Aorta (tissue), 5 donors: ENCODE measurements at regions not wholly inside any gene's neighbourhood (a gene's known extent, or its start where the extent isn't known, plus 50 kb on each side); places are given as distances from the start of the nearest gene placed in this dataset.
"Not testable (repeated sequence)": the region's sequence is repeated elsewhere in the genome, so short reads cannot be mapped to it uniquely, and the experiment has no call there.

Experiments
- ATAC-seq: fragments of 200-7000 bp; cut with Tn5 transposase; one replicate; pipeline ENCODE4 v1.9.1; 2022; ENCODE audit warnings: moderate library complexity; ENCODE audit not compliant: low FRiP score
- DNase-seq, 2 donors: peaks; one replicate each; pipeline ENCODE4 v3.0.0-alpha.2; 2020
- H3K27ac ChIP-seq, 2 donors: one replicate each; pipeline ENCODE4 v1.5.1; 2013; ENCODE audit warnings: low read length in 2 of 2, mild to moderate bottlenecking in 2 of 2, moderate library complexity in 2 of 2, control low read depth in 1 of 2, inconsistent platforms in 1 of 2, low read depth in 1 of 2
- H3K27me3 ChIP-seq, 2 donors: one replicate each; pipeline ENCODE4 v1.6.1; 2013; ENCODE audit warnings: control low read depth in 1 of 2, low read length in 1 of 2, mild to moderate bottlenecking in 1 of 2, moderate library complexity in 1 of 2; ENCODE audit not compliant: insufficient read depth in 2 of 2, control insufficient read depth in 1 of 2
- H3K36me3 ChIP-seq, 2 donors: one replicate each; pipeline ENCODE4 v1.6.1; 2013; ENCODE audit warnings: control low read depth in 1 of 2, low read length in 1 of 2, mild to moderate bottlenecking in 1 of 2; ENCODE audit not compliant: insufficient read depth in 2 of 2, control insufficient read depth in 1 of 2
- H3K4me1 ChIP-seq, 2 donors: one replicate each; pipeline ENCODE4 v1.6.1; 2013; ENCODE audit warnings: low read length in 2 of 2, control low read depth in 1 of 2, mild to moderate bottlenecking in 1 of 2, moderate library complexity in 1 of 2; ENCODE audit not compliant: insufficient read depth in 2 of 2, control insufficient read depth in 1 of 2
- H3K4me3 ChIP-seq, 2 donors: one replicate each; pipeline ENCODE4 v1.5.1; 2013; ENCODE audit warnings: low read length in 2 of 2, control low read depth in 1 of 2, mild to moderate bottlenecking in 1 of 2
- H3K9me3 ChIP-seq: one replicate; pipeline ENCODE4 v1.6.1; 2013; ENCODE audit warnings: mild to moderate bottlenecking, low read length; ENCODE audit not compliant: control insufficient read depth
- WGBS, 2 donors: extraction: QIAGEN DNeasy Blood & Tissue Kit; methylation state at CpG; one replicate each; pipeline ENCODE4 v1.1.7; 2013; 5-methylcytosine and 5-hydroxymethylcytosine counted together
- intact Hi-C, 2 donors: fragments of 100-400 bp; cut with DNase I; formaldehyde crosslinking; loops; one replicate each; pipeline versions ENCODE4 v1.14.2 to v1.15.0; 2022
- donor health status: healthy with polysubstance abuse.
- donor health status: Bipolar disorder and iron deficiency.
- donor health status: DM: no; HTN: no; CAD: no.
- donor health status: DM: no; HTN: no; CAD: no.
- donor health status: DM: yes; HTN: yes; CAD: no.

- no peaks in the 10 kb centered on the region for H3K27me3 ChIP-seq
- 36 to 41% methylated on average over 3 of the region's 3 CpGs for WGBS, 2 donors
- H3K9me3 ChIP-seq: peaks cover 4% of the 10 kb centered on the region
- ATAC-seq (no peak), DNase-seq (no peak)
- H3K4me1 ChIP-seq: no peaks in the 10 kb centered on the region
- H3K36me3 ChIP-seq: no peaks in the 10 kb centered on the region
- intact Hi-C loops: loop anchor here (2.0 to 10.0 kb wide), 5 partner anchors 340 to 720 kb away; no protein-coding TSS in a partner anchor
- H3K27ac ChIP-seq: no peak overlapping the region
- no peak overlapping the region for H3K4me3 ChIP-seq
These were observed 155.7 kb downstream of the EVA1A start for GRCh38 chr2:75405000-75405399.

- DNase-seq (no peak), ATAC-seq (no peak)
- H3K4me3 ChIP-seq: no peak overlapping the region
- H3K4me1 ChIP-seq: no peaks in the 10 kb centered on the region
- no peaks in the 10 kb centered on the region for H3K9me3 ChIP-seq
- no peak overlapping the region for H3K27ac ChIP-seq
- 19 to 22% methylated on average over 9 of the region's 9 CpGs for WGBS, 2 donors
- H3K27me3 ChIP-seq: no peaks in the 10 kb centered on the region
- intact Hi-C loops: loop anchor here (2.0 to 10.0 kb wide), 4 partner anchors 339 to 719 kb away; no protein-coding TSS in a partner anchor
- no peaks in the 10 kb centered on the region for H3K36me3 ChIP-seq
These were observed 156.7 kb downstream of the EVA1A start for GRCh38 chr2:75403991-75404428.

GRCh38 chr2:75396314-75396713, 164.4 kb downstream of the EVA1A start:
- Histone ChIP-seq H3K36me3 (no peaks in the 10 kb centered on the region), H3K27ac (no peak overlapping the region), H3K4me3 (no peak overlapping the region), H3K27me3 (no peaks in the 10 kb centered on the region), H3K9me3 (peaks cover 2% of the 10 kb centered on the region), H3K4me1 (no peaks in the 10 kb centered on the region)
- WGBS, 2 donors: 71 to 87% methylated on average over 2 of the region's 2 CpGs
- intact Hi-C loops: no loop called here
- ATAC-seq (no peak), DNase-seq (no peak)

GRCh38 chr2:75394764-75395163, 166.0 kb downstream of the EVA1A start:
- H3K4me3 ChIP-seq, H3K36me3 ChIP-seq, ATAC-seq, DNase-seq, H3K27ac ChIP-seq, intact Hi-C loops, H3K4me1 ChIP-seq, H3K27me3 ChIP-seq, H3K9me3 ChIP-seq: not testable (repeated sequence)
- WGBS, 2 donors: 73 to 76% methylated on average over 2 of the region's 2 CpGs

GRCh38 chr2:75390169-75390568, 170.6 kb downstream of the EVA1A start:
- intact Hi-C loops: no loop called here
- WGBS, 2 donors: 44 to 56% methylated on average over 3 of the region's 3 CpGs
- H3K4me1 ChIP-seq: no peaks in the 10 kb centered on the region
- DNase-seq (no peak), ATAC-seq (no peak)
- H3K4me3 ChIP-seq: no peak overlapping the region
- H3K27me3 ChIP-seq: no peaks in the 10 kb centered on the region
- no peaks in the 10 kb centered on the region for H3K36me3 ChIP-seq
- peaks cover 2% of the 10 kb centered on the region for H3K9me3 ChIP-seq
- H3K27ac ChIP-seq: no peak overlapping the region

- Histone ChIP-seq H3K4me1 (no peaks in the 10 kb centered on the region), H3K27me3 (no peaks in the 10 kb centered on the region), H3K27ac (no peak overlapping the region), H3K4me3 (no peak overlapping the region), H3K36me3 (no peaks in the 10 kb centered on the region), H3K9me3 (no peaks in the 10 kb centered on the region)
- no peak for ATAC-seq
- no peak for DNase-seq
- intact Hi-C loops: no loop called here
- WGBS, 2 donors: 32 to 34% methylated on average over 2 of the region's 2 CpGs
These were observed 171.5 kb downstream of the EVA1A start for GRCh38 chr2:75389271-75389670.

- intact Hi-C loops: no loop called here
- WGBS, 2 donors: 75 to 78% methylated on average over 10 of the region's 10 CpGs
These were observed 179.7 kb downstream of the EVA1A start for GRCh38 chr2:75381032-75381431.

GRCh38 chr2:75379476-75380210, 180.3 kb upstream of the TACR1 start:
- ATAC-seq (no peak), DNase-seq (no peak)
- no peak overlapping the region for H3K27ac ChIP-seq
- no peaks in the 10 kb centered on the region for H3K36me3 ChIP-seq
- H3K4me1 ChIP-seq: no peaks in the 10 kb centered on the region
- H3K9me3 ChIP-seq: peaks cover 2% of the 10 kb centered on the region
- 72 to 75% methylated on average over 7 of the region's 7 CpGs for WGBS, 2 donors
- intact Hi-C loops: no loop called here
- no peaks in the 10 kb centered on the region for H3K27me3 ChIP-seq
- no peak overlapping the region for H3K4me3 ChIP-seq

More at GRCh38 chr2:75381032-75381431, 179.7 kb downstream of the EVA1A start:
- Histone ChIP-seq H3K4me1 (no peaks in the 10 kb centered on the region), H3K36me3 (no peaks in the 10 kb centered on the region), H3K27ac (no peak overlapping the region), H3K27me3 (no peaks in the 10 kb centered on the region), H3K9me3 (no peaks in the 10 kb centered on the region), H3K4me3 (no peak overlapping the region)
- ATAC-seq (no peak), DNase-seq (no peak)
